ENCODE measurements at regions not wholly inside any gene's neighbourhood (a gene's known extent, or its start where the extent isn't known, plus 50 kb on each side); places are given as distances from the start of the nearest gene placed in this dataset.

DNA sequence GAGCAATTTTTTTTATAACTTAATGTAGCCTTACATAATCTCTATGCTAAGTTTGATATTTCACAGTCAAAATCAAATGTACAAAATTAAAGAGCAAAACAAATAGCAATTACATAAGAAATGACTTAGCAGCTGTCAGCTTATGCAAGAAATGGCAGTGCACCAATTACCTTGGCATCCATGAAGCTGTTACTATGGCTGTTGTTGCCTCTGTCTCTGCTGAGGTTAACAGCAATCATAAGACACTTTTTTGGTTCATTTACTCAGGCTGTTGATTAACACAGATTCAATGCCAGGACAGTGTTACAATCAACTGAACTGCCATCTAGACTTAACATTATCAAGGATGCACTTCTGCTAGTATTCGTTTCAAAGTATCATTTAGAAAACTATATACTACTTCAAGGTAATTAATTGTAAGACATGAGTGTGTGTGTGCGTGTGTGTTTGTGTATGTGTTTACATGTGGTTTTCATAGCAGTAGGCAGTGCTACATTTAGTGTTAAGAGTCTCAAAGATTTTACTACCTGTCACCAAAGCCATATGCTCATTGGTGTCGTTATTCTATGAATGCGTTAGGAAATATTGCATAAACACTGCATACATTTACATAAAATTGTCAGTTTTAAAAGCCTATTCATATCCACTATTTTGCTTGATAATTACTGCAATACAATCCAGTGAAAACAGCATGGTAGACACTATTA is 1084.2 kb upstream of the COX7C start:
- H2AFZ ChIP-seq, result no peak overlapping the region
- H3K9me2 ChIP-seq (ENCODE audit: insufficient read depth), result no peaks in the 10 kb centered on the region
- no peaks in the 10 kb centered on the region for H3K27me3 ChIP-seq (ENCODE audit: insufficient read depth, low read depth)
- H3K27ac ChIP-seq, result no peak overlapping the region
- DNase-seq, result no peak
- H3K79me2 ChIP-seq (ENCODE audit: low read depth), result no peaks in the 10 kb centered on the region
- BruUV-seq (replicated peaks), result no TSS peak
- no peaks in the 10 kb centered on the region for H3K9me3 ChIP-seq (ENCODE audit: insufficient read depth, low read depth)
- ChIA-PET POLR2A (ENCODE audit: unreplicated experiment) (no interaction called here), CTCF (no interaction called here)
- intact Hi-C loops (cut with micrococcal nuclease; ENCODE audit: unreplicated experiment), result no loop called here
- H3K4me1 ChIP-seq (replicated peaks; ENCODE audit: insufficient read depth), result no peaks in the 10 kb centered on the region
- no peak for TF ChIP-seq EZH2 (IDR thresholded peaks at IDR 0.05; ENCODE audit: low read depth)
- TF ChIP-seq, protein P1, sequence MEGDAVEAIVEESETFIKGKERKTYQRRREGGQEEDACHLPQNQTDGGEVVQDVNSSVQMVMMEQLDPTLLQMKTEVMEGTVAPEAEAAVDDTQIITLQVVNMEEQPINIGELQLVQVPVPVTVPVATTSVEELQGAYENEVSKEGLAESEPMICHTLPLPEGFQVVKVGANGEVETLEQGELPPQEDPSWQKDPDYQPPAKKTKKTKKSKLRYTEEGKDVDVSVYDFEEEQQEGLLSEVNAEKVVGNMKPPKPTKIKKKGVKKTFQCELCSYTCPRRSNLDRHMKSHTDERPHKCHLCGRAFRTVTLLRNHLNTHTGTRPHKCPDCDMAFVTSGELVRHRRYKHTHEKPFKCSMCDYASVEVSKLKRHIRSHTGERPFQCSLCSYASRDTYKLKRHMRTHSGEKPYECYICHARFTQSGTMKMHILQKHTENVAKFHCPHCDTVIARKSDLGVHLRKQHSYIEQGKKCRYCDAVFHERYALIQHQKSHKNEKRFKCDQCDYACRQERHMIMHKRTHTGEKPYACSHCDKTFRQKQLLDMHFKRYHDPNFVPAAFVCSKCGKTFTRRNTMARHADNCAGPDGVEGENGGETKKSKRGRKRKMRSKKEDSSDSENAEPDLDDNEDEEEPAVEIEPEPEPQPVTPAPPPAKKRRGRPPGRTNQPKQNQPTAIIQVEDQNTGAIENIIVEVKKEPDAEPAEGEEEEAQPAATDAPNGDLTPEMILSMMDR (conservative IDR thresholded peaks at IDR 0.05), result no peak
- no peak overlapping the region for H3K4me3 ChIP-seq
- H4K20me1 ChIP-seq (ENCODE audit: insufficient read depth), result no peaks in the 10 kb centered on the region
- H3K36me3 ChIP-seq (ENCODE audit: low read depth), result no peaks in the 10 kb centered on the region
- H3K4me2 ChIP-seq, result no peak overlapping the region
- no peaks in the 10 kb centered on the region for H3F3A ChIP-seq (ENCODE audit: insufficient read depth, low read depth)

DNA sequence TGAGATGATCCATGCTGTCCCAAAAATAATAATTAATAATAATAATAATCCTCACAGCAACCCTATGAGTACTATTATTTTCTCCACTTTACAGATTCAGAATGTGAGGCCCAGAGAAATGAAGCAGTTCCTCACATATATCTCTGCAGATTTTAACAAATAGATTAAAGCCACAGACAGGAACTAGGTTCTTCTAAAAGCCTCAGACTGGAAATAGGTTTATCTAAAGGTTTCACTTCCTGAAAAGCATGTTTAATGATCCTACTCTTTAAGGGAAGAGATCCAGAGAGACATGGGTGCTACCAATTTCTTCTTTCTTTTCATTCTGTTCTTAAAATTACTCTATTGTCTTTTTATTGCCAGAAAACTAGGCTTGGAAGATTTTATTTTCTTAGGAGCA is 1079.4 kb upstream of the COX7C start:
- Histone ChIP-seq H3K9me3 (ENCODE audit: insufficient read depth, low read depth) (no peaks in the 10 kb centered on the region), H4K20me1 (ENCODE audit: insufficient read depth) (no peaks in the 10 kb centered on the region), H3K9me2 (ENCODE audit: insufficient read depth) (no peaks in the 10 kb centered on the region), H3F3A (ENCODE audit: insufficient read depth, low read depth) (no peaks in the 10 kb centered on the region), H3K27ac (no peak overlapping the region), H3K79me2 (ENCODE audit: low read depth) (no peaks in the 10 kb centered on the region), H3K4me1 (replicated peaks; ENCODE audit: insufficient read depth) (no peaks in the 10 kb centered on the region), H3K4me2 (no peak overlapping the region), H3K36me3 (ENCODE audit: low read depth) (no peaks in the 10 kb centered on the region), H3K4me3 (no peak overlapping the region), H3K27me3 (ENCODE audit: insufficient read depth, low read depth) (no peaks in the 10 kb centered on the region), H2AFZ (no peak overlapping the region)
- BruUV-seq (replicated peaks), result no TSS peak
- intact Hi-C loops (cut with micrococcal nuclease; ENCODE audit: unreplicated experiment), result no loop called here
- no peak for DNase-seq
- CTCF ChIA-PET, result no interaction called here
- TF ChIP-seq EZH2 (IDR thresholded peaks at IDR 0.05; ENCODE audit: low read depth), result no peak
- POLR2A ChIA-PET (ENCODE audit: unreplicated experiment), result no interaction called here

DNA sequence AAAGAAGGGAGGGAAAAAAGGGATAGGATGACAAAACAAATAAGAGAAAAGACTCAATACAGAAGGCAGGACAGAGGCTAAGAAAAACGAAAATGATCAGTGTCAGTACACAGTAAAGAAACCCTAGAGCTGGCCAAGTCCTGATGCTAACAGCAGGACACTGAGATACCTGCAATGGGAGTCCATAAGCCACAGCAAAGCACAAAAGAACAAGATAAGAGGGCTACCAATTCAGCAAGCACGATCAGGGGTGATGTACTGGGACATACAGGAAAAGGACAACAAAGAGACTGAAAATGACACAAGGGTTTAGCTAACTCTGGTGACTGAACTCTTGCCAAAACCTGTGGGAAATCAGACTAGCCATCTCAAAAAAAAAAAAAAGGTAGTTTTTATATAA is 1072.6 kb upstream of the COX7C start:
- Histone ChIP-seq H3K79me2 (ENCODE audit: low read depth) (no peaks in the 10 kb centered on the region), H3F3A (ENCODE audit: insufficient read depth, low read depth) (no peaks in the 10 kb centered on the region), H3K9me3 (ENCODE audit: insufficient read depth, low read depth) (no peaks in the 10 kb centered on the region), H3K4me2 (no peak overlapping the region), H3K4me3 (no peak overlapping the region), H4K20me1 (ENCODE audit: insufficient read depth) (no peaks in the 10 kb centered on the region), H3K27me3 (ENCODE audit: insufficient read depth, low read depth) (no peaks in the 10 kb centered on the region), H3K27ac (no peak overlapping the region), H2AFZ (no peak overlapping the region), H3K4me1 (replicated peaks; ENCODE audit: insufficient read depth) (no peaks in the 10 kb centered on the region), H3K9me2 (ENCODE audit: insufficient read depth) (no peaks in the 10 kb centered on the region), H3K36me3 (ENCODE audit: low read depth) (no peaks in the 10 kb centered on the region)
- no peak for DNase-seq
- no peak for TF ChIP-seq EZH2 (IDR thresholded peaks at IDR 0.05; ENCODE audit: low read depth)
- TF ChIP-seq, protein P1 (conservative IDR thresholded peaks at IDR 0.05), result no peak
- POLR2A ChIA-PET (ENCODE audit: unreplicated experiment), result no interaction called here
- BruUV-seq (replicated peaks), result no TSS peak
- intact Hi-C loops (cut with micrococcal nuclease; ENCODE audit: unreplicated experiment), result no loop called here
- CTCF ChIA-PET, result no interaction called here

DNA sequence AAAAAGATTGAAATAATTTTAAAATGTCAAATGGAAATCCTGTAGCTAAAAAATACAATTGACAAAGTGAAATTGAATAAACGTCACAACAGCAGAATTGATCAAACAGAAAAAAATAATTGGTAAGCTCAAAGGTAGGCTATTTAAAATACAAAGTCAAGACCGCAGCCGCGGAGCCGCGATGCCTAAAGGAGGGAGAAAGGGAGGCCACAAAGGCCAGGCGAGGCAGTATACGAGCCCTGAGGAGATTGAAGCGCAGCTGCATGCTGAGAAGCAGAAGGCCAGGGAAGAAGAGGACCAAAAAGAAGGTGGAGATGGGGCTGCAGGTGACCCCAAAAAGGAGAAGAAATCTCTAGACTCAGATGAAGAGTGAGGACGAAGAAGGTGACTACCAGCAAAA is 1068.5 kb upstream of the COX7C start:
- H3K4me1 ChIP-seq (replicated peaks; ENCODE audit: insufficient read depth), result no peaks in the 10 kb centered on the region
- POLR2A ChIA-PET (ENCODE audit: unreplicated experiment), result no interaction called here
- no peak overlapping the region for H3K4me2 ChIP-seq
- H2AFZ ChIP-seq, result no peak overlapping the region
- no TSS peak for BruUV-seq (replicated peaks)
- no peaks in the 10 kb centered on the region for H3K36me3 ChIP-seq (ENCODE audit: low read depth)
- H3K27ac ChIP-seq, result no peak overlapping the region
- H3F3A ChIP-seq (ENCODE audit: insufficient read depth, low read depth), result no peaks in the 10 kb centered on the region
- H3K79me2 ChIP-seq (ENCODE audit: low read depth), result no peaks in the 10 kb centered on the region
- no peaks in the 10 kb centered on the region for H4K20me1 ChIP-seq (ENCODE audit: insufficient read depth)
- H3K27me3 ChIP-seq (ENCODE audit: insufficient read depth, low read depth), result no peaks in the 10 kb centered on the region
- H3K9me3 ChIP-seq (ENCODE audit: insufficient read depth, low read depth), result no peaks in the 10 kb centered on the region
- CTCF ChIA-PET, result no interaction called here
- intact Hi-C loops (cut with micrococcal nuclease; ENCODE audit: unreplicated experiment), result no loop called here
- no peak overlapping the region for H3K4me3 ChIP-seq
- DNase-seq, result no peak
- TF ChIP-seq, protein P1 (conservative IDR thresholded peaks at IDR 0.05), result no peak
- TF ChIP-seq EZH2 (IDR thresholded peaks at IDR 0.05; ENCODE audit: low read depth), result no peak
- H3K9me2 ChIP-seq (ENCODE audit: insufficient read depth), result no peaks in the 10 kb centered on the region
